H1 (cell line): ENCODE measurements at regions not wholly inside any gene's neighbourhood (a gene's known extent, or its start where the extent isn't known, plus 50 kb on each side); places are given as distances from the start of the nearest gene placed in this dataset.

Experiments used
- CTCF ChIA-PET: fragments of 300-600 bp; sonication (Branson Sonifier 250); formaldehyde crosslinking; loops from one replicate; lab custom pipeline; 2021; ENCODE audit not compliant: partially characterized antibody; lab: Charles Lee
- POLR2A ChIA-PET: fragments of 300-600 bp; sonication (Branson Sonifier 250); formaldehyde crosslinking; loops from one replicate; lab custom pipeline; 2021; ENCODE audit warnings: inconsistent platforms; ENCODE audit not compliant: partially characterized antibody; lab: Charles Lee
- DNase-seq, 2 experiments: peaks; one replicate each; pipeline versions ENCODE4 v3.0.0 to v3.0.0-alpha.2; 2010 to 2022; ENCODE audit warnings: low spot score in 2 of 2, low read depth in 1 of 2, mixed read lengths in 1 of 2
- FAIRE-seq: peaks from 2 replicates; lab custom pipeline; 2011; peaks lifted over from hg19 to GRCh38; lab: Jason Lieb, UNC
- H2AFZ ChIP-seq: 2 replicates; pipeline ENCODE4 v1.8.1; 2012; ENCODE audit warnings: low read length, inconsistent platforms
- H2AK5ac ChIP-seq: 2 replicates; pipeline ENCODE4 v1.6.1; 2013; ENCODE audit warnings: low read depth, low read length
- H2BK120ac ChIP-seq: replicated peaks from 2 replicates; pipeline ENCODE3; 2013; ENCODE audit warnings: low read depth, low read length, inconsistent platforms
- H2BK12ac ChIP-seq: 2 replicates; pipeline ENCODE4 v1.6.1; 2013; ENCODE audit warnings: low read depth, low read length
- H2BK15ac ChIP-seq: 2 replicates; pipeline ENCODE4 v1.6.1; 2013; ENCODE audit warnings: low read length
- H2BK20ac ChIP-seq: 2 replicates; pipeline ENCODE4 v1.6.1; 2013; ENCODE audit warnings: low read length
- H2BK5ac ChIP-seq: 2 replicates; pipeline ENCODE4 v1.6.1; 2013; ENCODE audit warnings: low read depth, low read length
- H3K14ac ChIP-seq: 2 replicates; pipeline ENCODE4 v1.6.1; 2013; ENCODE audit warnings: inconsistent platforms; ENCODE audit not compliant: insufficient read length
- H3K18ac ChIP-seq: 2 replicates; pipeline ENCODE4 v1.6.1; 2013; ENCODE audit warnings: low read length; ENCODE audit errors: extremely low read depth
- H3K23ac ChIP-seq: 2 replicates; pipeline ENCODE4 v1.6.1; 2013; ENCODE audit warnings: inconsistent platforms; ENCODE audit not compliant: insufficient read length
- H3K23me2 ChIP-seq: 2 replicates; pipeline ENCODE4 v1.6.1; 2013; ENCODE audit warnings: low read depth, low read length
- H3K27ac ChIP-seq: 2 replicates; pipeline ENCODE4 v1.6.1; 2011; ENCODE audit warnings: low read depth, low read length, inconsistent platforms
- H3K27me3 ChIP-seq, 4 experiments: replicated peaks in 1 of 4; 1 replicate in 1 of 4; 2 replicates in 3 of 4; pipeline versions ENCODE4 v1.6.1 to v1.8.1; 2011 to 2013; ENCODE audit warnings: low read length in 3 of 4, mild to moderate bottlenecking in 3 of 4, inconsistent platforms in 2 of 4, mixed read lengths in 2 of 4, moderate library complexity in 1 of 4; ENCODE audit not compliant: control insufficient read depth in 3 of 4, insufficient read depth in 3 of 4; ENCODE audit errors: extremely low read depth in 1 of 4
- H3K36me3 ChIP-seq, 4 experiments: 2 replicates each; pipeline versions ENCODE4 v1.6.1 to v1.8.1; 2011 to 2013; ENCODE audit warnings: mild to moderate bottlenecking in 4 of 4, low read length in 3 of 4, moderate library complexity in 2 of 4, control low read depth in 1 of 4, inconsistent platforms in 1 of 4; ENCODE audit not compliant: insufficient read depth in 4 of 4, control insufficient read depth in 2 of 4
- H3K4ac ChIP-seq: replicated peaks from 2 replicates; pipeline ENCODE3; 2013; ENCODE audit warnings: low read length, low read depth, mixed read lengths, inconsistent platforms; ENCODE audit not compliant: insufficient read length
- H3K4me1 ChIP-seq, 4 experiments: replicated peaks in 1 of 4; 1 replicate in 1 of 4; 2 replicates in 3 of 4; pipeline versions ENCODE4 v1.6.1 to v1.8.1; 2011 to 2013; ENCODE audit warnings: low read length in 3 of 4, inconsistent platforms in 2 of 4, mixed read lengths in 1 of 4; ENCODE audit not compliant: insufficient read depth in 4 of 4, control insufficient read depth in 3 of 4
- H3K4me2 ChIP-seq, 2 experiments: 2 replicates each; pipeline versions ENCODE4 v1.6.1 to v1.8.1; 2011 to 2013; ENCODE audit warnings: low read depth in 2 of 2, low read length in 2 of 2, control low read depth in 1 of 2, inconsistent platforms in 1 of 2, mild to moderate bottlenecking in 1 of 2; ENCODE audit not compliant: insufficient read depth in 1 of 2
- H3K4me3 ChIP-seq, 4 experiments: fragments of 200-600, 300-600 bp in 1 of 4; sonication (generic), shearing (Covaris generic), sonication (Bioruptor Twin) in 1 of 4; 2 replicates each; pipeline versions ENCODE4 v1.5.1 to v1.8.1; 2011 to 2016; ENCODE audit warnings: low read length in 4 of 4, low read depth in 3 of 4, control low read depth in 2 of 4, inconsistent platforms in 2 of 4, mild to moderate bottlenecking in 2 of 4, mixed read lengths in 1 of 4, moderate library complexity in 1 of 4; ENCODE audit not compliant: insufficient read depth in 2 of 4; ENCODE audit errors: extremely low read depth in 1 of 4
- H3K56ac ChIP-seq: replicated peaks from 2 replicates; pipeline ENCODE3; 2013; ENCODE audit warnings: low read depth, mild to moderate bottlenecking, mixed read lengths, low read length, inconsistent platforms; ENCODE audit not compliant: insufficient read length
- H3K79me1 ChIP-seq: 2 replicates; pipeline ENCODE4 v1.6.1; 2013; ENCODE audit warnings: low read depth, low read length, control low read depth
- H3K79me2 ChIP-seq, 2 experiments: 2 replicates each; pipeline versions ENCODE4 v1.6.1 to v1.8.1; 2012 to 2013; ENCODE audit warnings: low read length in 2 of 2, mild to moderate bottlenecking in 2 of 2, inconsistent platforms in 1 of 2; ENCODE audit not compliant: insufficient read depth in 2 of 2, control insufficient read depth in 1 of 2
- H3K9ac ChIP-seq, 4 experiments: replicated peaks in 1 of 4; 1 replicate in 1 of 4; 2 replicates in 3 of 4; pipeline versions ENCODE4 v1.6.1 to v1.8.1; 2011 to 2013; ENCODE audit warnings: low read depth in 3 of 4, low read length in 3 of 4, control low read depth in 2 of 4, mild to moderate bottlenecking in 2 of 4, moderate library complexity in 2 of 4, inconsistent platforms in 1 of 4; ENCODE audit errors: extremely low read depth in 1 of 4
- H3K9me3 ChIP-seq, 2 experiments: 2 replicates each; pipeline versions ENCODE4 v1.6.1 to v1.8.1; 2012 to 2013; ENCODE audit warnings: mild to moderate bottlenecking in 2 of 2, moderate library complexity in 2 of 2, control low read depth in 1 of 2, inconsistent platforms in 1 of 2, low read depth in 1 of 2, low read length in 1 of 2, mixed read lengths in 1 of 2; ENCODE audit not compliant: insufficient read depth in 2 of 2
- H4K20me1 ChIP-seq, 2 experiments: replicated peaks in 1 of 2; 2 replicates each; pipeline versions ENCODE3 to v1.8.1; 2011 to 2013; ENCODE audit warnings: inconsistent platforms in 2 of 2, low read length in 2 of 2, mild to moderate bottlenecking in 1 of 2; ENCODE audit not compliant: insufficient read depth in 2 of 2, control insufficient read depth in 1 of 2
- H4K5ac ChIP-seq: 2 replicates; pipeline ENCODE4 v1.6.1; 2013; ENCODE audit warnings: low read length, low read depth, mixed read lengths, inconsistent platforms; ENCODE audit not compliant: insufficient read length
- H4K8ac ChIP-seq: 2 replicates; pipeline ENCODE4 v1.8.0; 2013; ENCODE audit warnings: mild to moderate bottlenecking, moderate library complexity, low read length, inconsistent platforms; ENCODE audit not compliant: insufficient read depth; ENCODE audit errors: extremely low read depth
- H4K91ac ChIP-seq: replicated peaks from 2 replicates; pipeline ENCODE3; 2013; ENCODE audit warnings: low read length, mixed read lengths, inconsistent platforms; ENCODE audit not compliant: insufficient read length
- CHD1 ChIP-seq: IDR thresholded peaks from 2 replicates; pipeline ENCODE4 v1.6.1; 2012; ENCODE audit warnings: low read depth, low read length, improper control_type of control experiment
- KDM5A ChIP-seq: fragments of 200-600 bp; IDR thresholded peaks from 2 replicates; pipeline ENCODE4 v1.7.1; 2012; ENCODE audit warnings: mild to moderate bottlenecking, low read length, inconsistent platforms, mixed read lengths
- POLR2AphosphoS5 ChIP-seq: IDR thresholded peaks from 2 replicates; pipeline ENCODE4 v1.6.1; 2011; ENCODE audit warnings: low read depth, low read length
- RBBP5 ChIP-seq: IDR thresholded peaks from 2 replicates; pipeline ENCODE4 v1.7.1; 2012; ENCODE audit warnings: low read depth, mild to moderate bottlenecking, inconsistent platforms, low read length, moderate library complexity, borderline replicate concordance
- SRF ChIP-seq: IDR thresholded peaks from 2 replicates; pipeline ENCODE4 v1.6.1; 2011; ENCODE audit warnings: mild to moderate bottlenecking, low read depth, low read length, moderate library complexity
- USF2 ChIP-seq: IDR thresholded peaks from 2 replicates; pipeline ENCODE4 v1.6.1; 2011; ENCODE audit warnings: low read length, improper control_type of control experiment
- YY1 ChIP-seq: IDR thresholded peaks from 2 replicates; pipeline ENCODE4 v1.6.1; 2011; ENCODE audit warnings: low read depth, mild to moderate bottlenecking, low read length
- WGBS, 2 experiments: shearing (Covaris generic) in 1 of 2; methylation state at CpG; one replicate each; pipeline versions ENCODE4 v1.1.6 to v1.1.7; 2013 to 2015; ENCODE audit warnings: low lambda C conversion rate in 2 of 2, mixed read lengths in 2 of 2, inconsistent platforms in 1 of 2, low coverage in 1 of 2, missing lambda C conversion rate in 1 of 2; ENCODE audit not compliant: insufficient replicate concordance in 2 of 2, insufficient coverage in 1 of 2, insufficient read length in 1 of 2; ENCODE audit errors: extremely low coverage in 1 of 2, missing lambda C conversion rate in 1 of 2; 5-methylcytosine and 5-hydroxymethylcytosine counted together

GRCh38 chr3:5874931-5875341 is 687.4 kb downstream of the EDEM1 start:
- FAIRE-seq (no peak), DNase-seq (no peak)
- Histone ChIP-seq H3K14ac (no peak overlapping the region), H3K18ac (no peak overlapping the region), H2BK12ac (no peak overlapping the region), H4K20me1 (no peaks in the 10 kb centered on the region), H3K79me1 (no peaks in the 10 kb centered on the region), H2BK5ac (no peak overlapping the region), H3K23ac (no peak overlapping the region), H3K4me1 (no peaks in the 10 kb centered on the region), H3K4me2 (no peak overlapping the region), H4K5ac (no peak overlapping the region), H3K79me2 (no peaks in the 10 kb centered on the region), H4K91ac (no peak overlapping the region), H3K27ac (no peak overlapping the region), H3K23me2 (no peaks in the 10 kb centered on the region; the same call in 1 of the 2 replicates), H2BK120ac (no peak overlapping the region), H3K36me3 (no peaks in the 10 kb centered on the region), H3K27me3 (no peaks in the 10 kb centered on the region), H2AK5ac (no peak overlapping the region), H2AFZ (no peak overlapping the region), H3K9ac (no peak overlapping the region), H2BK15ac (no peak overlapping the region), H2BK20ac (no peak overlapping the region), H3K4ac (no peak overlapping the region), H3K56ac (no peak overlapping the region), H3K4me3 (no peak overlapping the region), H4K8ac (no peak overlapping the region), H3K9me3 (no peaks in the 10 kb centered on the region)
- CTCF ChIA-PET = no interaction called here
- 94% methylated on average over 2 of the region's 2 CpGs; no CpG with 5 or more reads in 1 of the 2 experiments for WGBS, 2 experiments
- POLR2A ChIA-PET = no interaction called here
- TF ChIP-seq USF2 (no peak), POLR2AphosphoS5 (no peak), CHD1 (no peak), KDM5A (no peak), RBBP5 (no peak), SRF (no peak), YY1 (no peak)
